ENCODE measurements at regions not wholly inside any gene's neighbourhood (a gene's known extent, or its start where the extent isn't known, plus 50 kb on each side); places are given as distances from the start of the nearest gene placed in this dataset.
"Not testable (repeated sequence)": the region's sequence is repeated elsewhere in the genome, so short reads cannot be mapped to it uniquely, and the experiment has no call there.

GRCh38 chr4:107363125-107363524 lies 327.0 kb upstream of the DKK2 start:
- no peaks in the 10 kb centered on the region for H4K20me1 ChIP-seq (ENCODE audit: control insufficient read depth, insufficient read depth, low read depth, low read length)
- no peak overlapping the region for H3K4me3 ChIP-seq (ENCODE audit: low read length)
- no peaks in the 10 kb centered on the region for H3F3A ChIP-seq (ENCODE audit: control insufficient read depth, insufficient read depth)
- H3K9me2 ChIP-seq (replicated peaks; ENCODE audit: control insufficient read depth, low read length) = no peaks in the 10 kb centered on the region
- H3K27me3 ChIP-seq (ENCODE audit: control insufficient read depth, low read length) = no peaks in the 10 kb centered on the region
- H3K9me3 ChIP-seq (ENCODE audit: control insufficient read depth, insufficient read depth, low read length) = no peaks in the 10 kb centered on the region
- no peaks in the 10 kb centered on the region for H3K4me1 ChIP-seq (ENCODE audit: control insufficient read depth, low read length)
- H3K27ac ChIP-seq (ENCODE audit: low read depth, low read length) = no peak overlapping the region
- no peak overlapping the region for H3K4me2 ChIP-seq (ENCODE audit: low read length)
- H3K79me2 ChIP-seq (ENCODE audit: control insufficient read depth, low read length) = no peaks in the 10 kb centered on the region
- no peak for TF ChIP-seq CTCF (IDR thresholded peaks at IDR 0.05; ENCODE audit: low read depth, low read length, poor library complexity, severe bottlenecking)
- TF ChIP-seq EZH2phosphoT487 (IDR thresholded peaks at IDR 0.05; ENCODE audit: borderline replicate concordance, low read length) = no peak
- no peaks in the 10 kb centered on the region for H3K36me3 ChIP-seq (ENCODE audit: control insufficient read depth, low read length)

GRCh38 chr4:107359208-107359607 lies 323.1 kb upstream of the DKK2 start:
- no peaks in the 10 kb centered on the region for H3K9me2 ChIP-seq (replicated peaks; ENCODE audit: control insufficient read depth, low read length)
- no peak overlapping the region for H3K27ac ChIP-seq (ENCODE audit: low read depth, low read length)
- H3K4me1 ChIP-seq (ENCODE audit: control insufficient read depth, low read length) = no peaks in the 10 kb centered on the region
- TF ChIP-seq EZH2phosphoT487 (IDR thresholded peaks at IDR 0.05; ENCODE audit: borderline replicate concordance, low read length) (no peak), CTCF (IDR thresholded peaks at IDR 0.05; ENCODE audit: low read depth, low read length, poor library complexity, severe bottlenecking) (no peak)
- no peaks in the 10 kb centered on the region for H3K27me3 ChIP-seq (ENCODE audit: control insufficient read depth, low read length)
- no peaks in the 10 kb centered on the region for H3K9me3 ChIP-seq (ENCODE audit: control insufficient read depth, insufficient read depth, low read length)
- no peaks in the 10 kb centered on the region for H3K36me3 ChIP-seq (ENCODE audit: control insufficient read depth, low read length)
- no peaks in the 10 kb centered on the region for H3K79me2 ChIP-seq (ENCODE audit: control insufficient read depth, low read length)
- no peak overlapping the region for H3K4me3 ChIP-seq (ENCODE audit: low read length)
- H3F3A ChIP-seq (ENCODE audit: control insufficient read depth, insufficient read depth) = no peaks in the 10 kb centered on the region
- no peaks in the 10 kb centered on the region for H4K20me1 ChIP-seq (ENCODE audit: control insufficient read depth, insufficient read depth, low read depth, low read length)
- no peak overlapping the region for H3K4me2 ChIP-seq (ENCODE audit: low read length)

- H3K4me1 ChIP-seq (ENCODE audit: control insufficient read depth, low read length); H3K36me3 ChIP-seq (ENCODE audit: control insufficient read depth, low read length); H3K9me2 ChIP-seq (replicated peaks; ENCODE audit: control insufficient read depth, low read length); H3F3A ChIP-seq (ENCODE audit: control insufficient read depth, insufficient read depth); H4K20me1 ChIP-seq (ENCODE audit: control insufficient read depth, insufficient read depth, low read depth, low read length); H3K27ac ChIP-seq (ENCODE audit: low read depth, low read length); H3K4me3 ChIP-seq (ENCODE audit: low read length); H3K79me2 ChIP-seq (ENCODE audit: control insufficient read depth, low read length); H3K4me2 ChIP-seq (ENCODE audit: low read length); H3K9me3 ChIP-seq (ENCODE audit: control insufficient read depth, insufficient read depth, low read length); H3K27me3 ChIP-seq (ENCODE audit: control insufficient read depth, low read length): not testable (repeated sequence)
- TF ChIP-seq CTCF (IDR thresholded peaks at IDR 0.05; ENCODE audit: low read depth, low read length, poor library complexity, severe bottlenecking) = peak; percentile 40
Observed at GRCh38 chr4:107354304-107354703, 318.2 kb upstream of the DKK2 start.

GRCh38 chr4:107351196-107351595 lies 315.1 kb upstream of the DKK2 start:
- TF ChIP-seq EZH2phosphoT487 (IDR thresholded peaks at IDR 0.05; ENCODE audit: borderline replicate concordance, low read length) (no peak), CTCF (IDR thresholded peaks at IDR 0.05; ENCODE audit: low read depth, low read length, poor library complexity, severe bottlenecking) (no peak)
- H3K27me3 ChIP-seq (ENCODE audit: control insufficient read depth, low read length) = no peaks in the 10 kb centered on the region
- H3F3A ChIP-seq (ENCODE audit: control insufficient read depth, insufficient read depth) = no peaks in the 10 kb centered on the region
- H3K36me3 ChIP-seq (ENCODE audit: control insufficient read depth, low read length) = no peaks in the 10 kb centered on the region
- H3K9me2 ChIP-seq (replicated peaks; ENCODE audit: control insufficient read depth, low read length) = no peaks in the 10 kb centered on the region
- no peak overlapping the region for H3K27ac ChIP-seq (ENCODE audit: low read depth, low read length)
- no peak overlapping the region for H3K4me2 ChIP-seq (ENCODE audit: low read length)
- H3K4me3 ChIP-seq (ENCODE audit: low read length) = no peak overlapping the region
- H3K9me3 ChIP-seq (ENCODE audit: control insufficient read depth, insufficient read depth, low read length) = no peaks in the 10 kb centered on the region
- H3K79me2 ChIP-seq (ENCODE audit: control insufficient read depth, low read length) = no peaks in the 10 kb centered on the region
- H4K20me1 ChIP-seq (ENCODE audit: control insufficient read depth, insufficient read depth, low read depth, low read length) = no peaks in the 10 kb centered on the region
- H3K4me1 ChIP-seq (ENCODE audit: control insufficient read depth, low read length) = no peaks in the 10 kb centered on the region

Measured in DOHH2 (cell line).